HFF-Myc (cell line): ENCODE measurements at regions not wholly inside any gene's neighbourhood (a gene's known extent, or its start where the extent isn't known, plus 50 kb on each side); places are given as distances from the start of the nearest gene placed in this dataset.

Experiments used
- DNase-seq: peaks from one replicate; pipeline ENCODE4 v3.0.0-alpha.2; 2011; ENCODE audit warnings: low read depth; ENCODE audit errors: extremely low read depth
- H3K4me3 ChIP-seq: replicated peaks from 2 replicates; pipeline ENCODE4 v1.5.1; 2011; ENCODE audit warnings: low read depth, mild to moderate bottlenecking, control low read depth, low read length
- CTCF ChIP-seq: IDR thresholded peaks from 2 replicates; pipeline ENCODE4 v1.5.1; 2012; ENCODE audit warnings: mild to moderate bottlenecking, low read depth, low read length, control low read depth; ENCODE audit errors: missing control alignments

- peak; percentile 79 for TF ChIP-seq CTCF
- DNase-seq = peak; percentile 87
- H3K4me3 ChIP-seq = peak overlapping the region; percentile 16; the same call in 1 of the 2 replicates
Measured at GRCh38 chr6:2448826-2449571, 203.6 kb upstream of the GMDS start.

GRCh38 chr6:2447931-2448330 is 202.5 kb upstream of the GMDS start:
- TF ChIP-seq CTCF = no peak

GRCh38 chr6:2447318-2447920 is 202.0 kb upstream of the GMDS start:
- no peak overlapping the region for H3K4me3 ChIP-seq
- TF ChIP-seq CTCF = no peak
- DNase-seq = no peak

More at GRCh38 chr6:2447931-2448330, 202.5 kb upstream of the GMDS start:
- DNase-seq = no peak
- no peak overlapping the region for H3K4me3 ChIP-seq

- TF ChIP-seq CTCF = no peak
- DNase-seq = no peak
- H3K4me3 ChIP-seq = no peak overlapping the region
Measured at GRCh38 chr6:2441601-2442475, 196.4 kb upstream of the GMDS start.

GRCh38 chr6:2440516-2440915 is 195.1 kb upstream of the GMDS start:
- no peak for DNase-seq
- no peak overlapping the region for H3K4me3 ChIP-seq
- TF ChIP-seq CTCF = no peak

- no peak for DNase-seq
- H3K4me3 ChIP-seq = no peak overlapping the region
- no peak for TF ChIP-seq CTCF
Measured at GRCh38 chr6:2439632-2440031, 194.2 kb upstream of the GMDS start.
